HEK293T (cell line): ENCODE measurements at regions not wholly inside any gene's neighbourhood (a gene's known extent, or its start where the extent isn't known, plus 50 kb on each side); places are given as distances from the start of the nearest gene placed in this dataset.

Experiments used
- ARNT ChIP-seq: fragments of 450-650 bp; IDR thresholded peaks from 2 replicates; pipeline ENCODE4 v1.6.1; 2017; ENCODE audit warnings: mild to moderate bottlenecking
- BHLHE40 ChIP-seq: fragments of 450-650 bp; IDR thresholded peaks from 2 replicates; pipeline ENCODE4 v1.6.1; 2016; ENCODE audit warnings: mild to moderate bottlenecking, moderate library complexity, borderline replicate concordance
- ELF4 ChIP-seq: fragments of 450-650 bp; IDR thresholded peaks from 2 replicates; pipeline ENCODE4 v1.6.1; 2017; ENCODE audit warnings: antibody characterized with exemption
- FOXA1 ChIP-seq: fragments of 450-650 bp; IDR thresholded peaks from 2 replicates; pipeline ENCODE4 v1.6.1; 2016; ENCODE audit warnings: mild to moderate bottlenecking
- FOXK2 ChIP-seq: fragments of 450-650 bp; IDR thresholded peaks from 2 replicates; pipeline ENCODE4 v1.6.1; 2016; ENCODE audit warnings: mild to moderate bottlenecking
- HDGF ChIP-seq: fragments of 450-650 bp; IDR thresholded peaks from 2 replicates; pipeline ENCODE4 v1.6.1; 2017; ENCODE audit warnings: antibody characterized with exemption, borderline replicate concordance
- NFRKB ChIP-seq: fragments of 450-650 bp; IDR thresholded peaks from 2 replicates; pipeline ENCODE4 v1.6.1; 2016; ENCODE audit warnings: mild to moderate bottlenecking, moderate library complexity
- SP1 ChIP-seq: fragments of 450-650 bp; IDR thresholded peaks from 2 replicates; pipeline ENCODE4 v1.6.1; 2017
- SUZ12 ChIP-seq: fragments of 450-650 bp; IDR thresholded peaks from 2 replicates; pipeline ENCODE4 v1.6.1; 2016; ENCODE audit warnings: mild to moderate bottlenecking
- TARDBP ChIP-seq: fragments of 450-650 bp; IDR thresholded peaks from 2 replicates; pipeline ENCODE4 v1.6.1; 2016

DNA sequence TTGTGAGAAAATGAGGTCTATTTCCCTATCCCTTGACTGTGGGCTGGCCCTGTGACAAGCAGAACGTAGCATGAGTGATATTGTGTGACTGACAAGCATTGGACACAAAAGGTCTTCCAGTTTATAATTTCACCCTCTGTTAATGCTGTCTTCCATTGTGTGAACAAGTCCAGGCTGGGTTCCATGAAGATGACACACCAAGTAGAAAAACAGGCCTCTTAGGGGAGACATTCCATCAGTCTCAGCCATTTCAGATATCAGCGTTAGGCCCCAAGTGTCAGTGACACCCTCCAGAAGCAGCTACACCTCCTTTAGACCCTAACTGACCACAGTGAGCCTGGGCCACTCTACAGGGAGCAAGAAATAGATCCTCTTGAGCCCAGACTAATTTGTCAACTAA lies 511.3 kb downstream of the FBXO15 start:
- no peak for TF ChIP-seq ELF4
- no peak for TF ChIP-seq ARNT
- no peak for TF ChIP-seq NFRKB
- TF ChIP-seq BHLHE40, result no peak
- TF ChIP-seq HDGF, result no peak
- no peak for TF ChIP-seq SUZ12
- TF ChIP-seq SP1, result no peak
- TF ChIP-seq FOXK2, result no peak
- TF ChIP-seq TARDBP, result no peak
- no peak for TF ChIP-seq FOXA1
